PFSK-1 (cell line): ENCODE measurements at regions not wholly inside any gene's neighbourhood (a gene's known extent, or its start where the extent isn't known, plus 50 kb on each side); places are given as distances from the start of the nearest gene placed in this dataset.

ENCODE experiments used
- FOXP2 ChIP-seq: optimal IDR thresholded peaks from 2 replicates; pipeline ENCODE3; 2011; ENCODE audit warnings: borderline replicate concordance, control low read depth, inconsistent platforms; ENCODE audit not compliant: insufficient read depth; ENCODE audit errors: extremely low read length, extremely low read depth
- POLR2AphosphoS5 ChIP-seq: IDR thresholded peaks from 2 replicates; pipeline ENCODE4 v1.6.1; 2012; ENCODE audit warnings: low read depth, mild to moderate bottlenecking, control low read depth, low read length, moderate library complexity
- SIN3A ChIP-seq: IDR thresholded peaks from 2 replicates; pipeline ENCODE4 v1.6.1; 2012; ENCODE audit warnings: mild to moderate bottlenecking, low read length, moderate library complexity, borderline replicate concordance; ENCODE audit not compliant: insufficient read depth
- TAF1 ChIP-seq: IDR thresholded peaks from 2 replicates; pipeline ENCODE4 v1.6.1; 2012; ENCODE audit warnings: low read length, control low read depth, borderline replicate concordance; ENCODE audit not compliant: insufficient read depth
- TF ChIP-seq, protein P1 (sequence below), 2 experiments: IDR thresholded peaks; 2 replicates each; pipeline versions ENCODE4 v1.6.1 to v1.8.0; 2011 to 2012; ENCODE audit warnings: low read depth in 2 of 2, low read length in 2 of 2, control low read depth in 1 of 2, inconsistent platforms in 1 of 2, mild to moderate bottlenecking in 1 of 2, moderate library complexity in 1 of 2; ENCODE audit not compliant: insufficient read depth in 1 of 2

- TF ChIP-seq POLR2AphosphoS5 (no peak), TAF1 (no peak), FOXP2 (no peak), SIN3A (no peak)
- TF ChIP-seq, protein P1, sequence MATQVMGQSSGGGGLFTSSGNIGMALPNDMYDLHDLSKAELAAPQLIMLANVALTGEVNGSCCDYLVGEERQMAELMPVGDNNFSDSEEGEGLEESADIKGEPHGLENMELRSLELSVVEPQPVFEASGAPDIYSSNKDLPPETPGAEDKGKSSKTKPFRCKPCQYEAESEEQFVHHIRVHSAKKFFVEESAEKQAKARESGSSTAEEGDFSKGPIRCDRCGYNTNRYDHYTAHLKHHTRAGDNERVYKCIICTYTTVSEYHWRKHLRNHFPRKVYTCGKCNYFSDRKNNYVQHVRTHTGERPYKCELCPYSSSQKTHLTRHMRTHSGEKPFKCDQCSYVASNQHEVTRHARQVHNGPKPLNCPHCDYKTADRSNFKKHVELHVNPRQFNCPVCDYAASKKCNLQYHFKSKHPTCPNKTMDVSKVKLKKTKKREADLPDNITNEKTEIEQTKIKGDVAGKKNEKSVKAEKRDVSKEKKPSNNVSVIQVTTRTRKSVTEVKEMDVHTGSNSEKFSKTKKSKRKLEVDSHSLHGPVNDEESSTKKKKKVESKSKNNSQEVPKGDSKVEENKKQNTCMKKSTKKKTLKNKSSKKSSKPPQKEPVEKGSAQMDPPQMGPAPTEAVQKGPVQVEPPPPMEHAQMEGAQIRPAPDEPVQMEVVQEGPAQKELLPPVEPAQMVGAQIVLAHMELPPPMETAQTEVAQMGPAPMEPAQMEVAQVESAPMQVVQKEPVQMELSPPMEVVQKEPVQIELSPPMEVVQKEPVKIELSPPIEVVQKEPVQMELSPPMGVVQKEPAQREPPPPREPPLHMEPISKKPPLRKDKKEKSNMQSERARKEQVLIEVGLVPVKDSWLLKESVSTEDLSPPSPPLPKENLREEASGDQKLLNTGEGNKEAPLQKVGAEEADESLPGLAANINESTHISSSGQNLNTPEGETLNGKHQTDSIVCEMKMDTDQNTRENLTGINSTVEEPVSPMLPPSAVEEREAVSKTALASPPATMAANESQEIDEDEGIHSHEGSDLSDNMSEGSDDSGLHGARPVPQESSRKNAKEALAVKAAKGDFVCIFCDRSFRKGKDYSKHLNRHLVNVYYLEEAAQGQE (IDR thresholded peaks at IDR 0.05; ENCODE audit: insufficient read depth in 1 of 2, low read depth in 2 of 2, low read length in 2 of 2) = no peak
Measured at GRCh38 chrY:19601113-19601512, 143.4 kb downstream of the KDM5D start.
